ENCODE measurements at regions not wholly inside any gene's neighbourhood (a gene's known extent, or its start where the extent isn't known, plus 50 kb on each side); places are given as distances from the start of the nearest gene placed in this dataset.

DNA sequence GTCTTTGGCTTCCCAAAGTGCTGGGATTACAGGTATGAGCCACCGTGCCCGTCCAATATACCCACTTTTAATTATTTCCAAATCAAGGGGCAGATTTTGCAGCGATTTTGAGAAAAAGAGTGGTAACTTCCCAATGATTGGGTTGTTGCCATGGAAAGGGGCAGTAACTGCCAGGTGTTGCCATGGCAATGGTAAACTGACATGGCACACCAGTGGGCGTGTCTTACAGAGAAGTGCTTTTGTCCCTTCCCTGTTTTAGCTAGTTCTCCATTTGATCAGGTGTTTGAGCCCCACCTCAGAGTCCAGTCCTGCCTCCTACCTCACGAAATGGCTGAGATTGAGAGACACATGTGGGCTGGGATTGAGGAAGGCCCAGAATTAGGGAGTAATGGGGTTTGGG is 86.3 kb upstream of the IER5L start:
- DNase-seq (ENCODE audit: low read depth) = no peak
- H3K4me3 ChIP-seq (ENCODE audit: low read depth, low read length) = no peak overlapping the region
- TF ChIP-seq, protein P1, sequence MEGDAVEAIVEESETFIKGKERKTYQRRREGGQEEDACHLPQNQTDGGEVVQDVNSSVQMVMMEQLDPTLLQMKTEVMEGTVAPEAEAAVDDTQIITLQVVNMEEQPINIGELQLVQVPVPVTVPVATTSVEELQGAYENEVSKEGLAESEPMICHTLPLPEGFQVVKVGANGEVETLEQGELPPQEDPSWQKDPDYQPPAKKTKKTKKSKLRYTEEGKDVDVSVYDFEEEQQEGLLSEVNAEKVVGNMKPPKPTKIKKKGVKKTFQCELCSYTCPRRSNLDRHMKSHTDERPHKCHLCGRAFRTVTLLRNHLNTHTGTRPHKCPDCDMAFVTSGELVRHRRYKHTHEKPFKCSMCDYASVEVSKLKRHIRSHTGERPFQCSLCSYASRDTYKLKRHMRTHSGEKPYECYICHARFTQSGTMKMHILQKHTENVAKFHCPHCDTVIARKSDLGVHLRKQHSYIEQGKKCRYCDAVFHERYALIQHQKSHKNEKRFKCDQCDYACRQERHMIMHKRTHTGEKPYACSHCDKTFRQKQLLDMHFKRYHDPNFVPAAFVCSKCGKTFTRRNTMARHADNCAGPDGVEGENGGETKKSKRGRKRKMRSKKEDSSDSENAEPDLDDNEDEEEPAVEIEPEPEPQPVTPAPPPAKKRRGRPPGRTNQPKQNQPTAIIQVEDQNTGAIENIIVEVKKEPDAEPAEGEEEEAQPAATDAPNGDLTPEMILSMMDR (conservative IDR thresholded peaks at IDR 0.05; ENCODE audit: low read depth, low read length) = no peak

DNA sequence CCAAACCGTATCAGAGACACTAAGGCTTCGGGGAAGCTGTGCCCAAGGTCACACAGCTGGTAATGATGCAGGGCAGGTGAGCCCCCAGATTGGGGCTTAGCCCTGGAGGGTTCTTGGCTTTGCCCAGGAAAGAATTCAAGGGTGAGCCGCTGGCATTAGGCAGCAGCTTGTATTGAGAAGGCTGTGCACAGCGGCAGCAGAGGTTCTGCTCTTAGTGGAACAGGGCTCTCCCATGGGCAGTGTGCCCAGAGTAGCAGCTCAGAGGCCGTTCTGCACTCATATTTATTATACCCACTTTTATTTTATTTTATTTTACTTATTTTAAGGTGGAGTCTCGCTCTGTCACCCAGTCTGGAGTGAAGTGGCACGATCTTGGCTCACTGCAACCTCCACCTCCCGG is 85.8 kb upstream of the IER5L start:
- no peak for DNase-seq (ENCODE audit: low read depth)
- TF ChIP-seq, protein P1 (conservative IDR thresholded peaks at IDR 0.05; ENCODE audit: low read depth, low read length) = no peak
- H3K4me3 ChIP-seq (ENCODE audit: low read depth, low read length) = no peak overlapping the region

DNA sequence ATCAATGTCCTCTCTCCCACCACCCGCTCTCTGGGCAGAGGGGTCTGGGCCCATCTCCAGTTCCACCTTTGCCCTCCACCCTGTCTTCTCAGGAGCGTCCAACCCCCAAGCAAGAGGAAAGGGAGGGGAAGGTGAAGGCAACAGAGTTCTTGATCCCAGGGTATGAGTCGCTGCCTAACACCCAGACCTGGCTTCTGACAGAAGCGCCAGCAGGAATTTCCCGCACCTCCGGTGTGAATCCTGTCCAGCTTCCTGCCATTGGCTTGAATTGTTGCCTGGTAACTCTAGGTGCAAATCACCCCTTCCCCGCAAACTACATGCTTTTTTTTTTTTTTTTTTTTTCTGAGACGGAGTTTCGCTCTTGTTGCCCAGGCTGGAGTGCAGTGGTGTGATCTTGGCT is 84.2 kb upstream of the IER5L start:
- TF ChIP-seq, protein P1 (conservative IDR thresholded peaks at IDR 0.05; ENCODE audit: low read depth, low read length) = no peak
- no peak for DNase-seq (ENCODE audit: low read depth)
- H3K4me3 ChIP-seq (ENCODE audit: low read depth, low read length) = no peak overlapping the region

DNA sequence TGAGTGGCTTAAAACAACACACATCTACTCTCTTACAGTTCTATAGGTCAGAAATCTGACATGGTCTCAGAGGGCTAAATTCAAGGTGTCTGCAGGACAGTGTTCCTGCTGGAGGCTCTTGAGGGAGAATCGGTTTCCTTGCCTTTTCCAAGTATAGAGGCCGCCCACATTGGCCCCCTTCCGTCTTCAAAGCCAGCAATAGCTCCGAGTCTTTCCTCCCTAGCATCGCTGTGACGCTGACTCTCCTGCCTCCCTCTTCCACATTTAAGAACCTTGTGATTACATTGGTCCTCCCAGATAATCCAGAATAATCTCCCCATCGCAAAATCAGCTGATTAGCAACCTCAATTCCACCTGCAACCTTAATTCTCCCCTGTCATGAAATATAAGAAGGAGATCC is 81.3 kb upstream of the IER5L start:
- DNase-seq (ENCODE audit: low read depth) = no peak
- no peak overlapping the region for H3K4me3 ChIP-seq (ENCODE audit: low read depth, low read length)
- TF ChIP-seq, protein P1 (conservative IDR thresholded peaks at IDR 0.05; ENCODE audit: low read depth, low read length) = no peak

DNA sequence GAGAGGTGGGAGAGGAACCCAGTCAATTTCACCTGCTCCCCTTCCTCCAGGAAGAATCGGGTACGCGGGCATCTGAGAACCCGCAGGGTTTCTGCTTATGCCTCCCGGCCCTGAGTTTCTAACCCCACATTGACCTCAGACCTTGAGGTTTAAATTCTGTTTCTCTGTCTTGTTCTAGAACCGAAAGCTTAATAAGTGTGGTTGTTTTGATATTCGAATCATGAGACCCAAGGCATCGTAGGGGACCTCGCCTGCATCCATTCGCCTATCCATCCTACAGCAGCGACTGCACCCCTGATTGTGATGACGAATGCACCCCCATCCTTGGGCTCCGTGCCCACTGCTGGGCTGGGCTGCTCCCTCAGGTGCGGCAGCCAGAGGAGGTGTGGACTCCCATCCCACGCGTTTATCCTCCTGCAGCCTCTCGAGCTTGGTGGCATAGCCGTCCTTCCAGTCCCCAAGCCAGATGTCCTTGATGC is 80.8 kb upstream of the IER5L start:
- no peak for DNase-seq (ENCODE audit: low read depth)
- H3K4me3 ChIP-seq (ENCODE audit: low read depth, low read length) = peak overlapping the region; percentile 35
- TF ChIP-seq, protein P1 (conservative IDR thresholded peaks at IDR 0.05; ENCODE audit: low read depth, low read length) = no peak

DNA sequence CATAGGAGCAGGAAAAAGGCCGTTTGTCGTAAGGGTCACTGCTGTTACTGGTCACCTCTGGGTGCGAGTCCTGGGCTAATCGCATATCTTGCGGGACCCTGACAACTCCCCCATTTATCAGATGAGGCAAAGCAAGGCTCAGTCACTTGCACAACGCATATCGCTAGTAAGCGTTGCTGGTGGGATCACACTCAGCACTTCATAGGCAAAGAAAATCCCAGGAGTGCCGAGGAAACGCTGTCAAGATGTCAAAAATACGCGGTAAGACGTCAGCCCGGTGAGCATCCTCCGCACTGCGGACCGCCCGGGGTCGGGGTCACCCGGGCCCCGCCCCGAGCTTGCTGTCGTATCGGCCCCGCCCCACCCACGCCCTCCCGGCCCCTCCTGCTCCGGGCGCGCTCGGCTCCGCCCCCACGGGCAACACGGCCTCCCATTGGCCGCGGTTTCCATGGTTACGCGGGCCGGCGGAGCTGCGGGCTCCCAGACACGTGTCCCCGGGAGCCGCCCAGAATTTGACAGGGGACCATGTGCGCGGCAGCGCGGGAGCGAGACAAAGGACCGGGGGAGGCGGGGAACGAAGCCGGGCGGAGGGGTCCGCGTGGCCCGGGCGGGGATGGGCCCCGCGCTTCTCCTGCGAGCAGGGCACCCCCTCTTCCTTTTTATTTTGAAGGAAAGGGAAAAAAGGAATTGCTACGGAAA is 80.2 kb upstream of the IER5L start:
- H3K4me3 ChIP-seq (ENCODE audit: low read depth, low read length) = peak overlapping the region; percentile 35
- TF ChIP-seq, protein P1 (conservative IDR thresholded peaks at IDR 0.05; ENCODE audit: low read depth, low read length) = no peak
- no peak for DNase-seq (ENCODE audit: low read depth)
